HCT116 (cell line): ENCODE measurements at regions not wholly inside any gene's neighbourhood (a gene's known extent, or its start where the extent isn't known, plus 50 kb on each side); places are given as distances from the start of the nearest gene placed in this dataset.

Source experiments
- CEBPB ChIP-seq: IDR thresholded peaks from 2 replicates; pipeline ENCODE4 v1.6.1; 2012; ENCODE audit warnings: low read depth
- CTCF ChIP-seq, 3 experiments: fragments of 200-600 bp in 1 of 3; sonication (generic) in 1 of 3; IDR thresholded peaks in 2 of 3; conservative IDR thresholded peaks in 1 of 3; 2 replicates each; pipeline ENCODE4 v1.5.1; 2012 to 2017; ENCODE audit warnings: low read depth in 2 of 3, low read length in 2 of 3, antibody characterized with exemption in 1 of 3, borderline replicate concordance in 1 of 3, control low read depth in 1 of 3, mild to moderate bottlenecking in 1 of 3, mixed read lengths in 1 of 3, mixed run types in 1 of 3, moderate library complexity in 1 of 3; ENCODE audit not compliant: insufficient read depth in 1 of 3
- ELF1 ChIP-seq: IDR thresholded peaks from 2 replicates; pipeline ENCODE4 v1.6.1; 2012; ENCODE audit warnings: low read depth, borderline replicate concordance
- EZH2 ChIP-seq: fragments of 200-600 bp; sonication (generic); IDR thresholded peaks from 2 replicates; pipeline ENCODE4 v1.6.1; 2017; ENCODE audit warnings: antibody characterized with exemption, mixed run types
- EZH2phosphoT487 ChIP-seq: fragments of 200-600 bp; IDR thresholded peaks from 2 replicates; pipeline ENCODE4 v1.6.1; 2018; ENCODE audit warnings: antibody characterized with exemption, borderline replicate concordance
- MAX ChIP-seq: IDR thresholded peaks from 2 replicates; pipeline ENCODE4 v1.6.1; 2012
- POLR2A ChIP-seq: IDR thresholded peaks from 2 replicates; pipeline ENCODE4 v1.7.0; 2011; ENCODE audit warnings: borderline replicate concordance; ENCODE audit not compliant: insufficient read depth, insufficient read length; ENCODE audit errors: extremely low read depth
- POLR2AphosphoS5 ChIP-seq: IDR thresholded peaks from 2 replicates; pipeline ENCODE4 v1.6.1; 2011; ENCODE audit warnings: mild to moderate bottlenecking, low read depth, low read length, moderate library complexity
- REST ChIP-seq: IDR thresholded peaks from 2 replicates; pipeline ENCODE4 v1.6.1; 2012; ENCODE audit warnings: low read depth
- SP1 ChIP-seq: IDR thresholded peaks from 2 replicates; pipeline ENCODE4 v1.6.1; 2012; ENCODE audit warnings: low read depth
- SRF ChIP-seq: IDR thresholded peaks from 2 replicates; pipeline ENCODE4 v1.6.1; 2012; ENCODE audit warnings: low read depth
- TCF7L2 ChIP-seq: IDR thresholded peaks from 2 replicates; pipeline ENCODE4 v1.7.0; 2011; ENCODE audit warnings: borderline replicate concordance, inconsistent platforms; ENCODE audit not compliant: insufficient read depth, insufficient read length; ENCODE audit errors: extremely low read depth
- ZFX ChIP-seq: fragments of 450-650 bp; IDR thresholded peaks from 2 replicates; pipeline ENCODE4 v1.6.1; 2017
- ZNF274 ChIP-seq: fragments of 200-500 bp; sonication (Bioruptor generic); IDR thresholded peaks from 2 replicates; pipeline ENCODE4 v1.6.1; 2014; ENCODE audit warnings: mild to moderate bottlenecking, low read depth, low read length, inconsistent platforms

- no peak for TF ChIP-seq CTCF (IDR thresholded peaks at IDR 0.05 in 2 of 3, conservative IDR thresholded peaks at IDR 0.05 in 1 of 3; ENCODE audit: borderline replicate concordance in 1 of 3, insufficient read depth in 1 of 3, low read depth in 2 of 3, low read length in 2 of 3)
- TF ChIP-seq POLR2A: no peak
- no peak for TF ChIP-seq POLR2AphosphoS5
- no peak for TF ChIP-seq REST
- TF ChIP-seq EZH2: no peak
- no peak for TF ChIP-seq ZFX
- no peak for TF ChIP-seq TCF7L2
- TF ChIP-seq CEBPB: no peak
- no peak for TF ChIP-seq ELF1
- no peak for TF ChIP-seq SRF
- no peak for TF ChIP-seq EZH2phosphoT487
- no peak for TF ChIP-seq MAX
- no peak for TF ChIP-seq ZNF274
- TF ChIP-seq SP1: no peak
Observed at GRCh38 chr3:33954956-33955355, 156.5 kb downstream of the PDCD6IP start.
